ENCODE measurements at regions not wholly inside any gene's neighbourhood (a gene's known extent, or its start where the extent isn't known, plus 50 kb on each side); places are given as distances from the start of the nearest gene placed in this dataset.
"Not testable (repeated sequence)": the region's sequence is repeated elsewhere in the genome, so short reads cannot be mapped to it uniquely, and the experiment has no call there.

DNA sequence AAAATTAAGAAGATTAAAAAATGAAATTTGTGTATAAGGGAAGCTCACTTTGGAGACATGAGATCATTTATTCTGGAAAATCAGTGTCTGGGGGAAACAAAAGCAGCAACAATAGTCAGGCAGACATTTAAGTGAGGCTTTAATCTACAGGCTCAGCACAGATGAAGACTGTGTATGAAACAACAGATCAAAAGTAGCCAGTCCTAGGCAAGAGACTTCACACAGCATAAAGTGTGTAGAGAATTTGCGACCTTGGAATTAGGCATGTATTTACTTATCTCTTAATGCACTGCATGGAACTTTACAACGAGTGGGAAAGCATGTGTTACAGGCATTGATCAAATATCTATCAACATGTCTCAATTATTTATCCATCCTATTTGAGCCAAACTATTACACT is 1099.9 kb downstream of the PLA2G4A start:
- DNase-seq = no peak

DNA sequence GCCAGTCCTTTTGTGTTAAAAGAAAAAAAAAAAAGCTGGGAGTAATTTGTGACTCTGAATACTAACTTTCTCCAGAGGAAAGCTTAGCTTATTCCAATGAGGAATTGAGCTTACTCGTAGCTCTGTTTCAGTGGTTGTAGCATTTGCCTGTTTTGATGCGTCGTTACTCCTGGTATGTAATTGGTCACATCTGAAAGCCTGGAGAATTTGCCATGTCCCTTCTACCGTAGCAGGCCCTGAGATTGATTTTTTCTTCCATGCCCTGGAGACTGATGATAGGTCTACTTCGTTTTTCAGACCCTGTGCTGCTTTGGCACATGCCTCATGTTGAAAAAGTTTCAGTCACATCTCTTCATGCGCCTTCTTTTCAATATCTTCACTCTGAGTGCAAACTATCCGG is 1103.0 kb downstream of the PLA2G4A start:
- no peak for DNase-seq

- no peak for DNase-seq
These were observed 1105.0 kb downstream of the PLA2G4A start for GRCh38 chr1:187933562-187934419.

DNA sequence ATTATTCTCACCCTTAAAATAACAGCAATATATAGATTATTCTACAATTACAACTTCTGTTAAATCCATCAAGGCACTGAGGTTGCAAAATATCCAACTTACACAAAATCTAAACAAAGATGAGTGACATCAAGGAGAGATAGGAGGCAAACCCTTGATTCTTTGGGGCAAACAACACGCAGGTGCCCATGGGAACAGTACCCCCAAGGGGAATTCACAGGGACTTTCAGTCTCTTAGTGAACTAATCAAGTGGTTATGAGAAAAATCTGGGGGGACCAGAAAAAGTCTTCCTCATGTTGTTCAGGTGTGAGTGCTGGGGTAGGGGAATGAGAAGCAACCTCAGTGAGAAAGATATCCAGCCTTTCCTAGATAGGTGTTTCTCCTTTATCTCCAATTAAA is 1107.9 kb downstream of the PLA2G4A start:
- no peak for DNase-seq

DNA sequence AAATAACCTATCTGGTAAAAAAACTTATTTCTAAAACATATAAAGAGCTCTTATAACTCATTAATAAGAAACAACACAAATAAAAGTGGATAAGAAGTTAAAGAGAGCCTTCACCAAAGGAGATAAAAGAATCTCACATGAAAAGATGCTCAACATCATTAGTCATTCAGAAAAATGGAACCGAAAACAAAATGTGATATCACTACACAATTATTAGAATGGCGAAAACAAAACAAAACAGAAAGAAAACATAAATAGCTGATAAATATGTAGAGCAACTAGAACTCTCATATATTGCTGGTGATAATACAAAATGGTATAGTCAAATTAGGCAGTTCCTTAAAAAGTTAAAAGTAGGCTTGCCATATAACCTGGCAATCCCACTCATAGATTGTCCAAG is 1109.3 kb downstream of the PLA2G4A start:
- no peak for DNase-seq

DNA sequence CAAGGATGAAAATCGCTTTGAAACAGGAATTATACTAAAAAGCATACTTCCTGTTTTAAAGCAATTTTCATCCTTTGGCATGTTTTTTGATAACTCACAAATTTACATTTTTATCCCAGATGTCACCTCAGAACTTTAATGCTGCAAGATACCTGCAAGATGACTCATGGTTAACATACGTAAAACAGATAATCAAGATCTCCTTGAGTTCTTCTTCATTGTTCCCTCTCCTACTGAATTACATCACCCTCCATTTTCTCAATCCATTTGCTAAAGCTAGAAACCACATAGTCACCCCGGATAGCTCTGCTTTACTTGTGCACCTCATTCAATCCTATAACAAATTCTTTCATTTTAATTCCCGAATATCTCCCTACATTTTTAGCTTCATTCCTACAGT is 1114.2 kb downstream of the PLA2G4A start:
- no peak for DNase-seq

DNA sequence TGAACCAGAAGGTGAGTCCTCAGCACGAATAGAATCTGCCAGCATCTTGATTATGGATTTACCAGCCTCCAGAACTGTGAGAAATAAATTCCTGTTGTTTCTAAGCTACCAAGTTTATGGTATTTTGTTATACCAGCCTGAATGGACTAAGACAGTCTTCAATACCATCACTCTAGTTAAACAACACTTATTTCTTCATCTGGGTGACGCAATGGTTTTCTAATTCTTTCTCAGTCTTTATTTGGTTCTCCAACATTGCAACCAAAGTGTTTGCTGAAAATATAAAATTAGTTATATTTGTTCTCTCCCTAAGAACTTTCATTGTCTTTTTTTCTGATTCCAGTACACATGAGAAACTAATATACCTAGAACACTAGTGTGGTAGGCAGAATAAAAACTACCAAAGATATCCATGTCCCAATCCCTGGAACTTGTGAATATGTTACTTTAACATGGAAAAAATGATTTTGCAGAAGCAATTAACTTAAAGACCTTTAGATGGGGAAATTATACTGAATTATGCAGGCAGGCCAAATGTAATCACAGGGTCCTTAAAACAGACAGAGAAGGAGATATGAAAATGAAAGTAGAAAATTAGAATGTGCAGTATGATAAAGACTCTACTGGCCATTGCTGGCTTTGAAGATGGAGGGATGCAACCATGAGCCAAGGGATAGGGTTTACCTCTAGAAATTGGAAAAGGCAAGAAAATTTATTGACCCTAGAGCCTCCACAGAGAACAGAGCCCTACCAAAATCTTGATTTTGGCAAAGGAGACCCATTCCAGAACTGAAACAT is 1115.1 kb downstream of the PLA2G4A start:
- no peak for DNase-seq

DNA sequence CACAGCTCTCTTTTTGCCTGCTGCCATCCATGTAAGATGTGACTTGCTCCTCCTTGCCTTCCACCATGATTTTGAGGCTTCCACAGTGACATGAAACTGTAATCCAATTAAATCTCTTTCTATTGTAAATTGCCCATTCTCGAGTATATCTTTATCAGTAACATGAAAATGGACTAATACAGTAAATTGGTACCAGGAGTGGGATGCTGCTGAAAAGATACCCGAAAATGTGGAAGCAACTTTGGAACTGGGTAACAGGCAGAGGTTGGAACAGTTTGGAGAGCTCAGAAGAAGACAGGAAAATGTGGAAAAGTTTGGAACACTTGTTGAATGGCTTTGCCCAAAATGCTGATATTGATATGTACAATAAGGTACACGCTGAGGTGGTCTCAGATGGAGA is 1117.9 kb downstream of the PLA2G4A start:
- DNase-seq = not testable (repeated sequence)

- no peak for DNase-seq
These were observed 1118.6 kb downstream of the PLA2G4A start for GRCh38 chr1:187947359-187947758.

GRCh38 chr1:187948170-187948794 is 1119.5 kb downstream of the PLA2G4A start:
- DNase-seq = no peak

- no peak for DNase-seq
These were observed 1120.8 kb downstream of the PLA2G4A start for GRCh38 chr1:187949567-187949966.

- no peak for DNase-seq
These were observed 1123.1 kb downstream of the PLA2G4A start for GRCh38 chr1:187951817-187952216.

DNA sequence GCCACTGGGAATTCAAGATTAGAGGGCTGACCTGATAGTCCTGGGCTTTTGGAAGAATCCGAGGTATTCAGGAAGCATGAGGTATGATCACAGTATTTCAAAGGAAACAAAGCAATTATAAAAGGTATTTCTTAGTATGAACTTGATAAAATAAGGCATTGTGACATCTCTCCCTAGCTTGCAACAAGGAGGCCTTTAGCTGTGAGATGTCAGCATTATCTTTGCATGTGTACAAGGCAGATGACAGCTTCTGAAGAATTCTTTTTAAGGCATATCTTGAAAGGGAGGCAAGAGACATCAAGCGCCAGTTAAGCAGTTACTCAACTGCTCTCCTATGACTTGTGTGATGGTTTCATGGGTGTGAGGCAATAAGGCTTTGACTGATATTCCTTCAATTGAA is 1123.7 kb downstream of the PLA2G4A start:
- no peak for DNase-seq

DNA sequence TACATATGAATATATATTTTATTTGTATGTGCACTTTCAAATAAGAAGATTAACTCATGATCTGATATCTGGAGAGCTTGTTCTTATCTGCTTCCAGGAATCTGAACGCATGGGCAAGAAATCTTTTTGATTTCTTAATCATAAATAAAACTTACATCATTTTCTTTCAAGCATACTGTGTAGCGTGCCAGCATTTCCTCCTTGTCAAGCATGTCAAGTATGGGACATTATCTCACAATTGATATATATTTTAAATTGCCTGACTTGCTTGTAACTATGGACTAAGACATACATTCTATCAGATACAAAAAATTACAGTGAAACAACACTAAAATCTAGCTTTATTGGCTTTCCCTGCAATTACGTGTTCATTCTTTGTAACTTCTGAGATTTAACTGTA is 1128.2 kb downstream of the PLA2G4A start:
- no peak for DNase-seq

- DNase-seq = no peak
These were observed 1129.5 kb downstream of the PLA2G4A start for GRCh38 chr1:187958207-187958606.

DNA sequence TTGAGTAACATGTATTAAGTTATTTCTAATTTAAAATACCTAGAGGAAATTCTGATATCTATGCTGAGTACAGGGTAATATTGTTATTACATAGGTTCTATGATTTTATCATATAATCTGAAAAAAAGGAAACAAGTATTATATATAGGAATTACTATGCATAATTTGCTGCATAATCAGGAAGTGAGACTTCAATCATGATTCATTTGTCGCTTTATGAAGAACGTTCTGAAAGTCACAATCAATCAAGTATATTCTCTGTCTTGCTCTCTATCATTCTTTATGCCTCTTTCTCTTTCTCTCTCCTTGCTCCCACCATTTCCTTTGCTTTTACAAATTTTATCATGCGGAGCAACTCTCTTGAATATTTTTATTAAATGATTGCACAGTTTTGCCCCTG is 1130.3 kb downstream of the PLA2G4A start:
- DNase-seq = no peak

DNA sequence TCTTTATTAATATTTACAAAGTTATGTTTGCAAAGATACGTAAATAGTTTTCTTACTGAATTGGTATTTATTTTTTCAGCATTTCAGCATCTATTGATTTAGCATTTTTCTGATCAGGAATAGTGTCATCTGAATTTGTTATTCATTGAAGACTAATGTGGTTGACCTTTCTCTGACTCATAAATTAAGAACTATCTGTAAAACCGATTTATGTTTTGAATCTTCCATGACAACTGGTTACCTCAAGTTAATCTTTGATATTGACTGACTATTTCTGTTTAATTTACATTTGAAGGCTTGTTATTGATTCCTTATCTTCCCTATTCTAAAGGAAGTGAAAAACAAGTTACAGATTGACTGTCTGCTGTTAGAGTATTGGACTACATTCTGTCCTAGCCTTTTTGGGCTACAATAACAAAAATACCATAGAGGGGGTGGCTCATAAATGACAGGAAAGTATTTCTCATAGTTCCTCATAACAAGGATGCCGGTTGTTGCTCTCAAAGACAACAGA is 1131.4 kb downstream of the PLA2G4A start:
- no peak for DNase-seq

GRCh38 chr1:187961895-187962294 is 1133.1 kb downstream of the PLA2G4A start:
- no peak for DNase-seq

DNA sequence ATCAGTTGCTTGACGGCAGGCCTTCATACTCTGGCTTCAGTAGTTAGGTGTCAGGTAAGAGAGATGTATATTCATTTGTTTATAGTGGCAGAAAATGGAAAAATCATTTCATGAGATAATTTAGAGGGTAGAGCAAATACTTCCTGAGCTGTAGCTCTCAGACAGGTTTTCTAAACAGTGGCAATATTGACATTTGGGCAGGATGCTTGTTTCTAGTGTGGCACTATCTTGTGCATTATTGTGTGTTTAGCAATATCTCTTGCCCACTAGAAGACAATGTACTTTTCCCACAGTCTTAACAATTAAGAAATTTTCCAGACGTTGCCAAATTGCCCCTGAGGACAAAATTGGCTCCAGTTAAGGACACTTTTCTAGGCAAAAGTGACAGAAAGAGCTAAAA is 1143.1 kb downstream of the PLA2G4A start:
- no peak for DNase-seq

DNA sequence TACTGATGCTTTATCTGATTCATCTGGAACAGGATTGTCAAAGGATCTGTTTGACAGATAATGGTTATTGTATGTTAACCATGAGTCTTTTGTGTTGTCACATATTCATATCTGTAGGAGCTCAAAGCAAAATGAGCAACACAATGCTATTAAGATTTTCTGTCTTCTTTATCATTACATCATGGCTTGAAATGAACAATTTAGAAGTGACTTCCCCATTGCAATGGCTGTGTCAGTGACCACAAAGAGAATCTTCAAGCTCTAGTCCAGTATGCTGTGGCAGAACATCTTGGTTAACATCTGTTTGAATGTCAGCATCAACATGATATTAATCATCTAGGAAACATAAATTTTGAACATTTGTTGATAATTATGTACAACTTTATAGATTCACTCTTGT is 1148.5 kb downstream of the PLA2G4A start:
- DNase-seq = no peak

DNA sequence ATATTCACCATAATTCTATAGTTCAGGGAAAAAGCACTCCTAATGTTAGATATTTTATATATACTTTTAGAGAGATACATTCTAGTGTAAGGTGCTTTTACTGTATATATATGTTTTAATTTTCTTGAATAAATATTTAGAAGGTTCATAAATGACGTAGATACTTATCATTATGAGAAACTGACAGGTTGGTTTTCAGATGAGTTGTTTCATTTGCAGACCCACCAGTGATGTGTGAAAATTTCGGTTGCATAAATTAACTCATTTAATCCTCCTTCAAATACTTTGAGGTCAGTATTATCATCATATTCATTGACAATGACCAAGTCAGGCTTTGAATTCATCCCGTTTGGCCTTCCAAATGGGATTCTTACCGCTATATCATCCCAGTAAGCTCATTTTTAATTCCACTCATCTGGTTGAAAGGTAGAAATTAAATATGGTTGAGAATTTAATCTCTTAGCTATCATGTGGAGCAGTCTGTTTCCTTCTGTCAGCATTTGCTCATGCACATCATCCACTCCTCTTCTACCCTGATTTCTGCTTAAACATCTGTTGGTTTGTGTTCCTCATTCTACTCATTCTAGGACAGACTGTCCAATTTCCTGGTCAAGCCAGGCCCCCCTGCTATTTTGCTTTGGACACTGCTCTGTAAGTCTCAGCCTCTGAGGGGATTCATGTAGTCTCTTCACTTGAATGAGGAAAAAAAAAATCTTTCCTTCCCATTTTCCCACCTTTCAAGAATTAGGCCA is 1156.6 kb downstream of the PLA2G4A start:
- DNase-seq = no peak

DNA sequence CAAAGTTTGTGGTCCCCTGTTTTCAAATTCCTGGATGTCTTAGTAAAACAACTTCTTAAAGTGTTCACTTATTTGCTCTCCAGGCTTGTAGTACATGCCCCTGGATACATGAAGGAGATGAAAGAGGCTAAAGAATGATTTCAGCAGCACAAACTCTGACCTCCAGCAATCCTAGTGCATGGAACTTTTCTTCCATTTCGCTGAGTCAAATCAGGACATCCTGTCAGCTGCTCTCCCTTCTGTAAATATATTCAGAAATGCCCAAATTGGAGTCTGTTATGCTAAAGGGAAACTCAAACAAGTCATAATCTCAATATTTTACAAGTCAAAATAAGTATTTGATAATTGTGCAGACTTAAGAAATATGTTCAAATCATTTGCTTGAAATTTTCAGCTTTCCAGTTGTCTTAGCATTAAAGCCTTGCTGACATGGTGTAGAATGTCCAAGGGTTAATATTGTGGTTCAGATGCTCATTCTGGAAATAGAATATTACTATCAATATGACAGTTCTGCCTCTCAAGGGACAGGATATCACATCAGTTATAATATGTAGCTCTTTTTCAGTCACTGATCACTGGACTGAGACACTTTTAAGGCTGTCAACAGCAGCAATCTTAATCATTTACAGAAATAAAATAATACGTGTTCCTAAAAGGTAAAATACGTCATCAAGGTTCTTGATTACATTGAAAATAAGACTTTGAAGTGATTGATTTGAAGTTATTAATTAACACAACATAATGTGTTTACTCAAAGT is 1157.3 kb downstream of the PLA2G4A start:
- no peak for DNase-seq

Measured in central memory CD4-positive, alpha-beta T cell (primary cell).